NCI-H345 (cell line): ENCODE measurements at regions not wholly inside any gene's neighbourhood (a gene's known extent, or its start where the extent isn't known, plus 50 kb on each side); places are given as distances from the start of the nearest gene placed in this dataset.
A peak's percentile ranks its signal among the peaks of the same experiment; 100 is the strongest.
"Not testable (repeated sequence)": the region's sequence is repeated elsewhere in the genome, so short reads cannot be mapped to it uniquely, and the experiment has no call there.

Source experiments
- DNase-seq: peaks from one replicate; lab custom pipeline; 2025; lab: John Stamatoyannopoulos, UW

DNA sequence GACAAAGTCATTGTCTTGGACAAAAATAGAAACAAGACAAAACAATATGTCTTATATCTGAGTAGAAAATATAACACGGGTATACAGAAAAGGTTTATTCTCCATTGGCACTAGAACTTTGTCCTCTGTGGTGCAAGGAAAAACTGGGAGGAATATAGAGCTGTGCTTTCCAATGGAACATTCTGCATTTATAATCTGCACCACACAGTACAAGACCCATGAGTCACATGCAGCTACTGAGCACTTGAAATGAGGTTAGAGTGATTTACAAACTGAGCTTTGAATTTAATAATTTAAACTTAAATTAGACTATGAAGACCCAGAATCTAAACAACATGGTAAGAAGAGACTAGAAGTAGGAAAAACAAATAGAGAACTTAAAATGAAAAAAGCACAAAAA, 86.1 kb downstream of the RAP2A start:
- DNase-seq = no peak

DNA sequence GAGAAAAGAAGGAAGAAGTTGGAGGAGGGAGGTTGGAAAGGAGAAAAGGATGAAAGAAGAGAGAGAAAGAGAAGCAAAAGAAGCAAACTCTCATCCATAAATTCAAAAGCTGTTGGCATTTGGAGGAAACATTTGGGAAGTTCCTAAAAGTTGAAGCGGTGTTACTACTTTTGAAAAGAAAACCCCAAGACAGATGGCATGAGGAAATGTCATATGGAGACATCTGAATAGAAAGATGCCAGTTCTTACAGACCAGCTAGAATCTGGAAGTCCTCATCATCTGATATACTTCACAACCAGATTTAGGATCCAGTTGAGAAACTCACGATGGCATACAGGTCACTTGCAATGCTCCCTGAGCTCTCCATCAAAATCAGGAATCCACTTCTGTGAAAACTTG, 86.9 kb downstream of the RAP2A start:
- DNase-seq = no peak

DNA sequence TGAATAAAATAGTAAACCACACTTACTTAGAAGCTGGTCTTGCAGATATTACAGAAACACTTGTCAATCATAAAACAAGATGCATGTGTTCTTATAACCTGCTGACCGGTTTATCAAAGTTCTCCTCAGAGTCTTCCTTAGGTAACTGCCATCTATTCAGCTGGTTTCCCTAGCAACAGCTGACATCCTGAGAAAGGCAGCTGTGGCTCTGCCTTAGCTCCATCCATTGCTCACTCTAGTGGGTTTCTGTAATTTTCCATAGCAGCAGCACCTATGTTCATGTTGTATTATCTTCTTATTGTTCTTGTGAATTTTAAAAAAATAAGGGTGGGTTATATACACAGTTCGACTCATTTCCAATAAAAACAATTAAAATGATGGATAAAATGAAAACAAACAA, 87.8 kb downstream of the RAP2A start:
- no peak for DNase-seq

DNA sequence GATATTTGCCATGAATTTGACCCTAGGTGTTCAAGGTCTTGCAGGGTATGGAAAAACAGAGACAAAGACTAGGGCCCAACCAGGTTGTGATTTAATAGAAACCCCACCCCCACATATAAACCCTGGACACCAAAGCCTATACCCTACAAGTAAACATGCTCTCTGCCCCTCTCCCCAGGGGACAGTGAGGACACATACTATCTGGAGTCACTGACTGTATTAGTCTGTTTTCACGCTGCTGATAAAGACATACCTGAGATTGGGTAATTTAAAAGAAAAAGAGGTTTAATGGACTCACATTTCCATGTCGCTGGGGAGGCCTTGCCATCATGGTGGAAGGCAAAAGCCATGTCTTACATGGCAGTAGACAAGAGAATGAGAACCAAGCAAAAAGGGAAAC, 88.3 kb downstream of the RAP2A start:
- DNase-seq = no peak

DNA sequence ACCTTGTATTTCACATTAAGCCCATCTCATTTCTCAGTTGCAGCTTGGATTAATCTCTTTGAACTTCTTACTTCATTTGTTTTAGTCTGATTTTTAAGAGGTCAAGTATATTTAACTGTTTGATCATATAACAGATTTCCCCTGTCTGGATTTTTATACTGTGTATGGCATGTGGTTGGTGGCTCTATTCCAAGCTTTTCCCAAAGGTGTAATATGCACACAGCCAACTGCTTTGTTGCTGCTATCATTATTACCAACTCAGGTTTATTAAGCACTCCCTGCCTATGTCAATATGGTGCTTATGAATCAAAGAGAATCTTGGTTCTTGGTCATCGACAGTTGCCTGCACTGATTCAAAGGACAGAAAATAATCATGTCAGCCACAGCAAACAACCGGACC, 92.6 kb downstream of the RAP2A start:
- DNase-seq = no peak

DNA sequence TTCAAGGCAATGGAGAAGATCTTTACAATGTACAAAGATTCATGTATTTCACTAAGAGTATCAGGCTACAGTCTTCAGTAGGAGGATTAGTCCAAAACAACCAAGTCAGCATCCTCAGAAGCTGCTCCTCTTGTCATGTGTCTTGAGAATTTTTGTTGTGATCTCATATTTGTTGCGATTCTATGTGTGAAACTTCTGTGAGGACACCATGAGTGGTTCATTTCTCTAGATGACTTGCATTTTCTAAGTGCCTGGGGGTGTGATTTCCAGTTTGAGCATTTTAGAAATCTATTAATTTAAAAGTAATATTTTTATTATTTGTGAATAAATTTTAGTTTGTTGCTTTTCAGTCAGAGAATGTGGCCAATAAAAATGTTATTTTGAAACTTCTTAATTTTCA, 94.5 kb downstream of the RAP2A start:
- DNase-seq = no peak

DNA sequence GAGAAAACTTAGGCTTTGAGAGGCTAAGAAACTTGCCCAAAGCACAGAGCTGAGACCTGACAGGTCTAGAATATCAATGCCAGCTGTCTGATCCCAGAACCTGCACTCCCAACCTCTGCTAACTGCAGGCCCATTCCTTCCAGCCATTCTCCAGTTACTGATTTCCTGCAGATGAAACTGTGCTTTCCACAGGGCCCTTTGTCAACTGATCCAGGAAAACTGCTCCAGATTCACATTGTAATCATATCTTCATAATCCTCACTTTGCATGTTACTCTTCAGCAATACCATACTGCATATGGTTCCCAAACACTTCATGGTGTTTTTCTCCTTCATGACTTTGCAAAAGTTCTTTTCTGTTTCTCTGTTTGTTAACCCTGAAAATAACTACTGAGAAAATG, 100.6 kb downstream of the RAP2A start:
- DNase-seq = no peak

DNA sequence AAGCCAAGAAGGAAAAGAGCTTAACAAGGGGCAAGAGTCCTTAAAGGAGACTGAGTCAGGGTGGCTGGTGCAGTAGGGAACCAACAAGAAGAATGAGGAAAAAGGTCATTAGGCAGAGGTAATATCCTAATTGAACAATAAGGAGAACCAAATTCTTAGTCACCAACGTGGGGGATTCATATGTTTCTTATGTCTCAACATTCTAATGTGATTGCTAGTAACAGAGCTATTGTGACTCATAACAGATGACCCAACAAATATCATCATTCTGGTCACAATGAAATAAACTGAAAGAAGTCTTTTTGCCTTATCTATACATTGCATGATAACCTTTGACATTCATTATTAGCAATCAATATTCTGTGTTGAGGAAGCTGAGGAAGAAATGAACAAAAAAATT, 101.6 kb downstream of the RAP2A start:
- DNase-seq = no peak

DNA sequence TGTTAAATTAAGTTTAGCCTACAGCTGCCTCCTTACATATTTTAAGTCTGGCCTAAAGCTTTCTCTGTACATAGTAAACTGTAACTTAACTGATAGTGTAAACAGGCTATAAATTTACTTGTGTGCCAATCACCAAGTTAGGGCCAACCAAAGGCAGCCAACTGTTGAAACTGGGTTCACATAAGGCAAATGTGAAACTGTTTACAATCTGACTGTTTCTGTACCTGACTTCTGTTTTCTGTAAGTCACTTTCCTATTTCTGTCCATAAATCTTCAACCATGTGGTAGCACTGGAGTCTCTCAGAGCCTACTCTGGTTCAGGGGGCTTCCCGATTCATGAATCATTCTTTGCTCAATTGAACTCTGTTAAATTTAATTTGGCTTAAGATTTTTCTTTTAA, 103.1 kb downstream of the RAP2A start:
- DNase-seq = no peak

DNA sequence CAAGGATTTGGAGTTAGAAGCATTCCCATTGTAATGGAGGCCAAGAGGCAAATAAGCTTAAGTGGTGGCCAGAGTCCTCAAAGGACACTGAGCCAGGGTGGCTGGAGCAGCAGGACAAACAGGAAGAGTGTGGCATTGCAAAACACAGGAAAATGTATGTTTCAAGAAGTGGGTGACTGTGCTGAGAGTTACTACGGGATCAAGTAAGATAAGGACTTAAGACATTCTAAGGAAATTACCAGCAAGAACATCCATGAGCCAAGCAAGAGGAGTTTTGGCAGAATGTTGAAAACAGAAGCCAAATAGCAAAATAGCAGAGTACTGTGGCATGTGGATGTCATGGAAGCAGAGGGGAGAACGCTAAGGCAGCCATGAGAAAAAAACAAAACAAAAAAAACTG, 104.2 kb downstream of the RAP2A start:
- DNase-seq = no peak

DNA sequence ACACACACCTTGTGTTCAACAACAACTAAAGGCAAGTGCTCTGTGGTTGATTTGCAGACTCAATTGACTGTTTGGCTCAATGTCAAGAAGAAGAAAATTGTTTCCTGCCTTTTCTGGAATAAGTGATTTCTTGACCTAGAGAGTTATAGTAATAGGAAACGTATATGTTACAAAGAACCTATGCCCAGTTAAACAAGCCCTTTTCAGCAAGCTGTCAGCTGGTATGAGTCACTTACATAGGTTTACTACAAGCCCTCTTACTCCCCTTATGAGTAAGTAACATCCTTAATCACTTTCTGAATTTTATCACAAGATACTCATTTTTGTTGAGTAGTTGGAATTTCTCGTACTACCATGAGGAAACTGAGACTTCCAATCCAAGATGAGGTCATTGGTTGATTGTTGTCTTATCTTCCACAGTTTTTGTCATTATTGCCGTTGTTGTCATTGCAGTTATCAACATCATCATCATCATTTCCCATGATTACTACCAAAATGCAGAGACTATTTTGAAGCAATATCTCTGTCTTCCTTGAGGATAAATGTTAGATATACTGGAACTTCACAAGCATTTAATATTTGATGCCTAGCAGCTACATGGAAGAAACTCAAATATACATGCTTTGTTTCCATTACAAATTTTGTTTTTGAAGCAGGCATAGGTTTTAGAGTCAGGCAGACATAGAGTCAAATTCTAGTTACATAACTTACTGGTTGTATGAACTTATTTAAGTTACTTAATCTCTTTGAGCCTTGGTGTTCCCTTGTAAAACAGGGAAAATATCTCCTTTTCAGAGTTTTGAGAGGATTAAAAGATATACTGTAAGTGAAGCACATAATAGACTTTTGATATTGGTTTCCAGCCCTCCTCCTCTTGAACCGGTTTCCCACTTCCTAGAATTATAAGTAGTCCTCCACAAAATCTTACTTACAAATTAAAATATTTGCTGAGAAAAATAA, 106.0 kb downstream of the RAP2A start:
- DNase-seq = no peak

DNA sequence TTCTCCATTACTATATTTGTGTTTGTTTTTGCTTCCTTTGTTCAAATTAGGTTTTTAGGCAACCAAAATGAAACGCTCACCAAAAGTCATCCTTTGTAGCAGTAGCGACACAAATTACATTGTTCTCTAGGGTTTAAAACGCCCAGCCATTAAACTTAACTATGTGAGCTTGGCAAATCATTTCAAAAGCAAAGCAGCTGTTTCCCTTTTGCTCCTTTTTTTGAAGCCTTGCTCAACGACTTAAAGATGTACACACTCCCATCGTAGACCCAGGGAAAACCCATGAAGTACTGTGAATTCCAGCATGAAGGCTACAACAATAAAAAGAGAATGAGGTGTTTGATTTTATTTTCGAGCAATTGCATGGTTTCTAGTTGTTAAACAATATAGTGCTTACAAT, 106.7 kb downstream of the RAP2A start:
- no peak for DNase-seq

DNA sequence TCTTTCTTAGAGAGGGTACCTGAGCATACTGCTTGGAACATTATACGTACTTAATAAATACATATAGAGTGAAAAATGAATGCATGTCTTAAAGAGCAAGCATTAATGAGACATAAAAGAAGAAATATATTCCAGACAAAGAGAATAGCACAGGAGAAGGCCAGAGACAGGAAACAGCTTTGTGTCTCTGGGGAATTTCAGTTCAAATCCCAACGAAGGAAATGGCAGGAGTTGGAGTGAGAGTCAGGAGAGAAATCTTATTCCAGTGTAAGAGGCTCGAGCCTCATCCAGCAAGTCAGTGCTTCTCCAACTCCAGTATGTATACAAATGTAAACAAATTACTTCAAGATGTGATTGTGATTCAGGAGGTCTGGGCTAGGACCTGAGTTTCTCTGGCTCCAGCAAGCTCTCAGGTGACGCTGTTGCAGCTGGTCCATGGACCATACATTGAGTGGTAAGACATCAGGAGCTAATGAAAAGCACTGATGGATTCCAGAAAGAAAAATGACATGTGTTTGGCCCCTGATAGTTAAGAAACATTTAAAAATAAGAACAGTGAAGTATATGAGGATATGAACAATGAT, 108.2 kb downstream of the RAP2A start:
- no peak for DNase-seq

DNA sequence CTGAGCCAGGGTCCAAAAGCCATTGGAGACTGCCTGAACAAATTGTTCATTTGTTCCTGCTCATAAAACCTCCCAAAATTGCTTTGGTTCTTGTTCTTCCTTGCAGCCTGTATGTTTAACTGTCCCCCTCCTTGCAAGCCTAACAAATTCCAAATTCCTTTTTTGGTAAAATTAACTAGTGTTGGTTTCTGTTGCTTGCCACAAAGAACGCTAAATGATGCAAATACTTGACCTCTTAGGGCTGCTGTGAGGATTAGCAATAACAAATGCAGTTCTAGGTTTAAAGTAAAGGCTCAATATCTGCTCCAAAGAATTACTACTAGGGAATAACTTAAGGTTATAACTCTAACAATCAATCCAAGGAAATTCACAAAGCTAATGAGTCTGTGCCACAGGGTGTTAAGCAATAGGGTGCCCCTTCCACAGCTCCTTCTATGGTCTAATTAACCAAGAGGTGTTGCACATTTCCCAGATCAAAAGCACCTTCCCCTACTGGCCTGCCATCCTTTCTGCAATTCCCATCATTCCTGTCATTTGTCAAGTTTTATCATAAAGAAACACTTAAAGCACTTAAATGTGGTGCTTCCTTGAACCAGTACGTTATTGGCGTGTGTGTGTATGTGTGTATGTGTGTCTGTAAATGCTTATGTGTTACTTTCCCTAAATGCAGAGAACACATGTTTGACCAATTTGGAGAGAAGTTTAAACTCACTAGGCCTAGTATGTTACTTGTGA, 110.2 kb downstream of the RAP2A start:
- DNase-seq = no peak

DNA sequence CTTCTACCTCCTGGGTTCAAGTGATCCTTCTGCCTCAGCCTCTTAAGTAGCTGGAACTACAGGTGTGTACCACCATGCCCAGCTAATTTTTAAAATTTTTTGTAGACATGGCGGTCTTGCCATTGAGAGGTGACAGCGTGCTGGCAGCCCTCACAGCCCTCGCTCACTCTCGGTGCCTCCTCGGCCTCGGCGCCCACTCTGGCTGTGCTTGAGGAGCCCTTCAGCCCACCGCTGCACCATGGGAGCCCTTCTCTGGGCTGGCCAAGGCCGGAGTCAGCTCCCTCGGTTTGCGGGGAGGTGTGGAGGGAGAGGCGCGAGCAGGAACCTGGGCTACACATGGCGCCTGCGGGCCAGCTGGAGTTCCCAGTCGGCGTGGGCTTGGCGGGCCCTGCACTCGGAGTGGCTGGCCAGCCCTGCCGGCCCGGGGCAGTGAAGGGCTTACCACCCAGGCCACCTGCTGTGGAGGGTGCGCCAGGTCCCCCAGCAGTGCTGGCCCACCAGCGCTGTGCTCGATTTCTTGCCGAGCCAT, 111.1 kb downstream of the RAP2A start:
- DNase-seq = not testable (repeated sequence)

DNA sequence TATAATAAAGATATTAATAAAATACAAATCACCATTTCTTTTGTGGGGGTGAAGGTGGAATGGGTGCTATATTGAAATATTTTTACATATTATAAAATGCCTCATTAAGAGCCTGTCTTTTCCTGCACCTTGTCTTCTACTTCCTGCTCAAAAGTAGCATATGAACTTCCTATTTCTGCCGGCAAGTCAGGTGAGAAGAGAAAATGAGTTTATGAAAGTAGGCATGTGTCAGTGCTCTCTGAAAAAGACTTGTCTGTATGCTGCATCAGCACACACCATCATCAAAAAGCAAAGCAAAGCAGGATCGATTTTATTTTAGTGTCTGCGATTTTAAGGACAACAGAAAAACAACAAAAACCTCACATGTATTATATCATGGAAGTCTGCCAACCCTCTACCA, 114.2 kb downstream of the RAP2A start:
- no peak for DNase-seq

DNA sequence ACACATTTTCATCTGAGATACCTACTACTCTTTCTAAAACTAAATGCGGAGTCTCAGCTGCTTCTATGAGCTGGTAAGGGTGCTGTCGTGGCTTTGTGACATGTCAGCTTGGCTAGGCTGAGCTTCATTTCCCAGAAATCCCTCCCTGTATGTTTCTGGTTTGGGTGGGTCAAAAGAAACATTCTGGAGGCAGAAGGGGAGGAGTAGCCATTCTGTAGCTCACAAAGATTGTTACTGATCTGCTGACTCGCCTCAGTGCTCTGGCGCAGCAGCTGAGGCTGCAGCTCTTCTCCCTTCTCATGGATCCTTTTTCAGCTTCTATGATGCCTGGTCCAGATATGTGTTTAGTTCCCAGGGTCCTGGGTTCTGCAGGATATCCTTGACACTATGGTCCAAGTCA, 114.7 kb downstream of the RAP2A start:
- no peak for DNase-seq

DNA sequence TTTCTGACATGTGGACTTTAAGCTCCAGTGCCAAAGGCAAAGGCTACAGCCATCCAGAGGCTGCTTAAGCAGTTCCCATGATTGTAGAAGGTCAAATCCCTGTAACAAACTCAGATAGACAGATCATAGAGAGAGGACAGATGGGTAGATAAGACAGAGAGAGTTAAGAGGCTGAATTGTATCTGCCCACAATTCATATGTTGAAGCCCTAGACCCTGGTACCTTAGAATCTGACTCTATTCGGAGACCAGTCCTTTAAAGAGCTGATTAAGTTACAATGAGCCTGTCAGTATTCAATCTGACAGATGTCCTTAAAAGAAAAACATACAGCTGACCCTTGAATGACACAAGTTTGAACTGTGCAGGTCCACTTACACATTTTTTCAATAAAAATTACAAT, 115.2 kb downstream of the RAP2A start:
- no peak for DNase-seq

DNA sequence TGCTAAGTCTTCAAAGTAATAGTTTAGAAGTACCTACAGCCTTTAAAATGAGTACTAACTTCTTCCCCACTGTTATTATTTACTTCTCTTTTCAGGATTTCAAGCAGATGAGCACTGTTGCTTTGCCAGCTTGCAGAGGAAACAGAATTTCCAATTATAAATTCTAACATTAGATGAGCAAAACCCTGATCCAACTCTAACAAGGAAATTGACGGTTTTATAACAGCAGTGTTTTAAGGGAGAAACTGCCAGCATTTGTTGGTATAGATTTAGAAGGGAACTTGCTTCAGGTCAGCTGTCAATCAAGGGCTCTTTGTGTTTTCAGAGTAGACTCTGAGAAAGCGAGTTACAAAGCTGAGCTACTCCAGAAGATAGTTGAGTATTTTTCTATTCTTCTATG, 120.5 kb downstream of the RAP2A start:
- no peak for DNase-seq

DNA sequence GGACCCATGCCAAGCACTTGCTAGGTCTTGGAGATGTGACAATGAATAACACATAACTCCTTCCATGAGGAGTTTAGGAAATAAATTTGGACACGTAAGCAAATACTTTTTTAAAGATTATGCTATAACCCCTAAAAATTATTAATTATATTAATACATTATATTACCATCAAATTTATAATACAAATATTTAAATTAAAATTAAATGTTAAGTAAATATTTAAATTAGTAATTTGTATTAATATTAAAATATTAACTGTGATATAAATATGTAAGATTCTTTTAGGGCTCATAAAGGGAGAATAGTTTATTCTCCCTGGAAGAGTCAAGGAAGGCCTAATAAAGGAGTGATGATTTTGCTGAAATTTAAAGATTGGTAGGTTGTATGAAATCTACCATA, 121.1 kb downstream of the RAP2A start:
- DNase-seq = no peak

DNA sequence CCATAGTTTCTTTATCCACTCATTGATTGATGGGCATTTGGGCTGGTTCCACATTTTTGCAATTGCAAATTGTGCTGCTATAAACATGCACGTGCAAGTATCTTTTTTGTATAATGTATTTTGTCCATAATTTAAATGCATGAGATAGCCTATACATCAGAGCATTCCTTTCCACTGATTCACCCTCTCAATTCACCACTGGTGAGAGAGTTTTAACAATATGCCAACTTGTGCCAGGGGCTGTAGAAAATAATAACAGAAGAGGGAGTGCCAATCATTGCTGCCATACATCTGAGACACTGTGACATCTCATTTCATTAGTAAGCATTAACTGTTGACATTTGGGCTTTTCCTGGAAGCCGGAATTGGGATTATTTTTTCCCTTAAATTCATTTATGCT, 125.1 kb downstream of the RAP2A start:
- no peak for DNase-seq

DNA sequence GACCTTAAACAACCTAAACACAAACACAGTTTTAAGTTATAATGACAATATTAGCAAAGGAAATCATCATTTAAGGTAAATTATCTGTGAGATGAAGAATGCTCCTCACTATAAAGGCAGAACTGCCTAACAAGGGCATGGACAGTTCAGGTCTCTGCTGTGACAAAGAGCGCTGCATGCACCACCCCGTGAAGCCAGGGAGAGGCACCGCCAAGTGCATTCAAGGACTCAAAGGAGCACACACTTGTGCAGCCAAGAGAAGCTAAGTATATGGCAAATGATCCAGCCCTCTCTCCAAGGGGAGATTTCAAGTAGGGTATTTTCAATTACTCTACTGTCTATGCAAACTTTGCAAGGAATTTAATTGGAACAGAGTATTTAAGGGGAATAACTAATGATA, 126.0 kb downstream of the RAP2A start:
- DNase-seq = peak; percentile 2

DNA sequence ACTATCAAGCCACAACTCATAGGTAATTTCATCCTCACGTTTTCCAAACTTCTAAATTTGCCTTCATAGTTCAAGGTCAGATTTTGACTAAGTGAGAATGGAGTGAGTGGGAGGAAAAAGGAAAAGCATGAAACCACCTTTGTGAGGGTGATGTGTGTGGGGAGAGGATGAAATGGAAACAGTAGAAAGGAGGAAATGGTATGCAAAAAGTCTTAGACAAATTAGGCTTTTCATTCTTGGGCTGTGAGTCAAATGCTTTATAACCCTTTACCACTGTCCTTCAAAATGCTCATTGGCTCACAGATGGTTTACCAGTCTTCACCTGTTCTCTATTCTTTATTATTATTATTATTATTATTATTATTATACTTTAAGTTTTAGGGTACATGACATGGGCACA, 127.2 kb downstream of the RAP2A start:
- no peak for DNase-seq
